Testis (tissue), 2 donors: ENCODE measurements at regions not wholly inside any gene's neighbourhood (a gene's known extent, or its start where the extent isn't known, plus 50 kb on each side); places are given as distances from the start of the nearest gene placed in this dataset.

Source experiments
- DNase-seq: peaks from one replicate; pipeline ENCODE4 v3.0.0-alpha.2; 2019
- H3K27ac ChIP-seq, 2 donors: fragments of 200-600 bp; sonication (generic); one replicate each; pipeline ENCODE4 v1.5.1; 2019
- H3K27me3 ChIP-seq: fragments of 200-600 bp; sonication (generic); one replicate; pipeline ENCODE4 v1.5.1; 2019
- H3K36me3 ChIP-seq: fragments of 200-600 bp; sonication (generic); one replicate; pipeline ENCODE4 v1.5.1; 2017; ENCODE audit warnings: low read depth; ENCODE audit errors: missing control alignments
- H3K4me1 ChIP-seq: fragments of 200-600 bp; sonication (generic); one replicate; pipeline ENCODE4 v1.5.1; 2019
- H3K4me3 ChIP-seq, 2 donors: fragments of 200-600 bp; sonication (generic); one replicate each; pipeline ENCODE4 v1.5.1; 2017 to 2019
- H3K9me3 ChIP-seq: fragments of 200-600 bp; sonication (generic); one replicate; pipeline ENCODE4 v1.5.1; 2017
- POLR2A ChIP-seq: fragments of 450-650 bp; IDR thresholded peaks from one replicate; pipeline ENCODE4 v1.6.1; 2017; ENCODE audit warnings: antibody characterized with exemption, mild to moderate bottlenecking, moderate library complexity
- WGBS, 2 donors: methylation state at CpG; one replicate each; pipeline ENCODE4 v1.1.5; 2018; 5-methylcytosine and 5-hydroxymethylcytosine counted together
- intact Hi-C: fragments of 100-400 bp; cut with DNase I; formaldehyde crosslinking; loops from one replicate; pipeline ENCODE4 v1.15.1; 2023; ENCODE audit warnings: low total_unique reads
- TF ChIP-seq, protein P1 (sequence below), 3 experiments: fragments of 450-650 bp in 2 of 3; fragments of 200-600 bp in 1 of 3; sonication (generic) in 1 of 3; IDR thresholded peaks; one replicate each; pipeline ENCODE4 v1.5.1; 2016 to 2019; ENCODE audit warnings: antibody characterized with exemption in 3 of 3, mild to moderate bottlenecking in 2 of 3, moderate library complexity in 1 of 3

DNA sequence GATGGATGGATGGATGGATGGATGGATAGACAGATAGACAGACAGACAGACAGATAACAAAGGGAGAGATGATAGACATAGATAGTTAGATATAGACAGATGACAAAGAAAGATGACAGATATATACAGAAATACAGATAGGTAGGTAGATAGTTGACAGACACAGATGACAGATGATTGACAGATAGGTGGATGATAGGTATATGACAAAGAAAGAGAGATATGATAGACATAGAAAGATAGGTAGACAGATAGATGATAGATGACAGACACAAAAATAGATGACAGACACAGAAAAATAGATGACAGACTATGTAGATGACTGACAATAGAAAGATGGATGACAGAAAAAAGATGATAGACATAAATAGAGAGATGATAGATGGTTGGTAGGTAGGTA is 200.0 kb upstream of the TAS2R1 start:
- intact Hi-C loops, result no loop called here
- Histone ChIP-seq H3K27ac (no peak overlapping the region), H3K27me3 (no peaks in the 10 kb centered on the region), H3K4me1 (no peaks in the 10 kb centered on the region), H3K9me3 (no peaks in the 10 kb centered on the region), H3K36me3 (no peaks in the 10 kb centered on the region), H3K4me3 (no peak overlapping the region)
- no peak for DNase-seq
- TF ChIP-seq, protein P1, sequence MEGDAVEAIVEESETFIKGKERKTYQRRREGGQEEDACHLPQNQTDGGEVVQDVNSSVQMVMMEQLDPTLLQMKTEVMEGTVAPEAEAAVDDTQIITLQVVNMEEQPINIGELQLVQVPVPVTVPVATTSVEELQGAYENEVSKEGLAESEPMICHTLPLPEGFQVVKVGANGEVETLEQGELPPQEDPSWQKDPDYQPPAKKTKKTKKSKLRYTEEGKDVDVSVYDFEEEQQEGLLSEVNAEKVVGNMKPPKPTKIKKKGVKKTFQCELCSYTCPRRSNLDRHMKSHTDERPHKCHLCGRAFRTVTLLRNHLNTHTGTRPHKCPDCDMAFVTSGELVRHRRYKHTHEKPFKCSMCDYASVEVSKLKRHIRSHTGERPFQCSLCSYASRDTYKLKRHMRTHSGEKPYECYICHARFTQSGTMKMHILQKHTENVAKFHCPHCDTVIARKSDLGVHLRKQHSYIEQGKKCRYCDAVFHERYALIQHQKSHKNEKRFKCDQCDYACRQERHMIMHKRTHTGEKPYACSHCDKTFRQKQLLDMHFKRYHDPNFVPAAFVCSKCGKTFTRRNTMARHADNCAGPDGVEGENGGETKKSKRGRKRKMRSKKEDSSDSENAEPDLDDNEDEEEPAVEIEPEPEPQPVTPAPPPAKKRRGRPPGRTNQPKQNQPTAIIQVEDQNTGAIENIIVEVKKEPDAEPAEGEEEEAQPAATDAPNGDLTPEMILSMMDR (IDR thresholded peaks at IDR 0.05), result no peak
- no peak for TF ChIP-seq POLR2A

DNA sequence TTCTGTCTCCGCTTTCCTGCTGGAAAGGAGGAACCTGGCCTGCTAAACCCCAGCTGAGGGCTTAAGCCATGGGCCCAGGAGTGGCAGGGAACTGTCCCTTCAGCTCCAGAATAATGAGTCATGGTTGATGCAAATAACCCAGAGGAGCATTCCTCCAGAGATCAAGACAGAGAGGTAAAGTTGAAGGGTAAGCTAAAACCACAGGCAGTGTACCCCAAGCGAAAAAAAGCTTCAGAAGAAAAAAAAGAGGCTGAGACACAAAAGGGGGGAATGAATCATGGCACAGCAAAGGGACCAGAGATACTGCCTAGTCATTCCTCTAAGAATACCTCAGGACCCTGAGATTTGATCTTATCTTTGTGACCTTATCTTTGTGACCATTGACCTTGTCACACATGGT is 199.5 kb upstream of the TAS2R1 start:
- Histone ChIP-seq H3K9me3 (no peaks in the 10 kb centered on the region), H3K27me3 (no peaks in the 10 kb centered on the region), H3K4me1 (no peaks in the 10 kb centered on the region), H3K4me3 (no peak overlapping the region), H3K27ac (no peak overlapping the region), H3K36me3 (no peaks in the 10 kb centered on the region)
- DNase-seq, result no peak
- 89 to 92% methylated on average over 2 of the region's 2 CpGs for WGBS, 2 donors
- TF ChIP-seq, protein P1 (IDR thresholded peaks at IDR 0.05), result no peak
- no peak for TF ChIP-seq POLR2A
- intact Hi-C loops, result no loop called here

DNA sequence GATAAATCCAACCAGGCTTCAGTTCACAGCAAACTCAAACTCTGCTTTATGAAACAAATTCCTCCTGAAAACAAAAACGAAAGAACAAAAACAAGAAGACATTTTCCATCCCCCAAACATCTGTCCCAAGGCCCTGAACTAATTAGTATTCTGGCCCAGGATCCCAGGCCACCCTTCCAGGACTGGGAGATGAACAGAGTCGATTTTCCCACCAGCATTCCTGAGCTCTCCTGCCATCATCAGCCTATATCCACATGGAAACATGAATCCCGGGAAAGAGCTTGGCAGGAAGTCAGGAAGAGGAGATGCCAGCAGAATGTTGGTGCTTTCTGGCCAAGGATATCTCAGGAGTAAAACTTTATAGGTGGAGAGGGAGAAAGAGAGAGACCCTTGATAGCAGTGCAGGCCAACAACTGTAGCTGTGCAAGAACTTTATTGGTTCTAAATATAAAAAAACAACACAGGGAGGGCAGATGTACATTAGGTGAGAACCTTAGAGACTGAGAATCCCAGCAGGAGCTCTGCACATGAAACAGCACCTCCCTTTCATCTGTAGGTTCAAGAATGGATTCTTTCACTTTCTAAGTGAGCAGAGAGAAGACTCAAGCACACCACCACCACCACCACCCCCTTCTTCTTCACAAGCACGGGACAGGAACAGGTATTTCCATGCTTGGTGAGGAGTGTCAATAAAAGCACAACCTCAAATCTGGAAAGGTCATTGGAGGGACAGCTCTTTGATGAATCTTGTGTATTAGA is 190.7 kb upstream of the TAS2R1 start:
- WGBS, 2 donors, result 38 to 49% methylated on average over 4 of the region's 4 CpGs

DNA sequence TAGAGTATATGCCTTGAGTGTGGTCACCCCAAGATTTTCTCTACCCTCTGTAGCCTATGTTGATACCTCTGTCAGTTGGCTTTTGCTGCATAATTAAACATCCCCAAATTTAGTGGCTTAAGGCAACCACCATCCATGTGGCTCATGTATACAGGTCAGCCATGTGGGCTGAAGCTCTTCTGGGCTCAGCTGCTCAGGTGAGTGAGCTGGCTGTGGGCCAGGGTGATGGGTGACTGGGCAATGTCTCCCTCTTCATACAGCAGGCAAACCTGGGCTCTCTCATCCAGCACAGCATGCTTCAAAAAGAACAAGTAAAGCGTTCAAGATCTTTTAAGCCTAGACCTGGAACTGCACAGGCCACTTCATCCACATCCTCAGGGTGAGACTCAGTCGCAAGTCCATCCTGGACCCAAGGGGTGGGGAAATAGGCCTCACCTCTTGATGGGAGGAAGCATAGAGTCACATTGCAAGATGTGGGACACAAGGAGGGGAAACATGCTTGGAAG is 188.2 kb upstream of the TAS2R1 start:
- Histone ChIP-seq H3K27me3 (no peaks in the 10 kb centered on the region), H3K27ac (no peak overlapping the region), H3K9me3 (no peaks in the 10 kb centered on the region), H3K36me3 (no peaks in the 10 kb centered on the region), H3K4me1 (no peaks in the 10 kb centered on the region), H3K4me3 (no peak overlapping the region)
- TF ChIP-seq, protein P1 (IDR thresholded peaks at IDR 0.05), result no peak
- no peak for TF ChIP-seq POLR2A
- DNase-seq, result no peak
- 83 to 92% methylated on average over 2 of the region's 2 CpGs for WGBS, 2 donors
- intact Hi-C loops, result no loop called here

More for the DNA sequence above, 190.7 kb upstream of the TAS2R1 start:
- DNase-seq, result no peak
- TF ChIP-seq, protein P1 (IDR thresholded peaks at IDR 0.05), result no peak
- TF ChIP-seq POLR2A, result no peak
- no peak overlapping the region for H3K4me3 ChIP-seq
- H3K36me3 ChIP-seq, result no peaks in the 10 kb centered on the region
- intact Hi-C loops, result no loop called here
- H3K4me1 ChIP-seq, result no peaks in the 10 kb centered on the region
- no peak overlapping the region for H3K27ac ChIP-seq
- no peaks in the 10 kb centered on the region for H3K9me3 ChIP-seq
- H3K27me3 ChIP-seq, result no peaks in the 10 kb centered on the region

DNA sequence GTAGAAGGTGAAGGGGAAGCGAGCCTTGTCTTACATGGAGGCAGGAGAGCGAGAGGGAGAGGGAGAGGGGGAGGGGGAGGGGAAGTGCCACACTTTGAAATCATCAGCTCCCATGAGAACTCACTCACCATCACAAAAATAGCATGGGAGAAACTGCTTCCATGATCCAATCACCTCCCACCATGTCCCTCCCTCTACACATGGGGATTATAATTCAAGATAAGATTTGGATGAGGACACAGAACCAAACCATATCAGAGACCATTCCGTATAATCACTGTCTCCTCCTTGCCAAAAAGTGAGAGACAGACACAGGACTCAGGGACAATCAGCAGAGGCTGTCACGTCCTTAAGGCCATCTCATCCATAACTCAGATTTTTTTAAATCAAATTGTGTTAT is 187.7 kb upstream of the TAS2R1 start:
- H3K36me3 ChIP-seq, result no peaks in the 10 kb centered on the region
- no peaks in the 10 kb centered on the region for H3K9me3 ChIP-seq
- TF ChIP-seq, protein P1 (IDR thresholded peaks at IDR 0.05), result no peak
- TF ChIP-seq POLR2A, result no peak
- H3K27me3 ChIP-seq, result no peaks in the 10 kb centered on the region
- H3K27ac ChIP-seq, result no peak overlapping the region
- H3K4me3 ChIP-seq, result no peak overlapping the region
- intact Hi-C loops, result no loop called here
- no peaks in the 10 kb centered on the region for H3K4me1 ChIP-seq
- DNase-seq, result no peak
- 73 to 75% methylated on average over 4 of the region's 4 CpGs for WGBS, 2 donors
